Body of pancreas (tissue), 4 donors: ENCODE measurements at regions not wholly inside any gene's neighbourhood (a gene's known extent, or its start where the extent isn't known, plus 50 kb on each side); places are given as distances from the start of the nearest gene placed in this dataset.

ENCODE experiments used
- ATAC-seq: fragments of 150-250 bp; one replicate; pipeline ENCODE4 v1.9.1; 2016
- DNase-seq, 4 donors: peaks; one replicate each; pipeline ENCODE4 v3.0.0-alpha.2; 2019
- H3K27ac ChIP-seq, 4 donors: fragments of 200-600 bp; sonication (generic); 1 replicate in 3 of 4; 2 replicates in 1 of 4; pipeline versions ENCODE4 v1.5.1 to v1.6.1; 2016 to 2019; ENCODE audit warnings: mild to moderate bottlenecking in 1 of 4, mixed read lengths in 1 of 4, moderate library complexity in 1 of 4
- H3K27me3 ChIP-seq, 2 donors: fragments of 200-600 bp; sonication (generic); one replicate each; pipeline ENCODE4 v1.6.0; 2016; ENCODE audit warnings: mild to moderate bottlenecking in 1 of 2
- H3K36me3 ChIP-seq, 2 donors: fragments of 200-600 bp; sonication (generic); replicated peaks in 1 of 2; 2 replicates each; pipeline ENCODE4 v1.5.1; 2016; ENCODE audit warnings: low read depth in 2 of 2; ENCODE audit not compliant: insufficient read depth in 1 of 2
- H3K4me1 ChIP-seq: fragments of 200-600 bp; sonication (generic); one replicate; pipeline ENCODE4 v1.6.0; 2016
- H3K4me3 ChIP-seq, 2 donors: fragments of 200-600 bp; sonication (generic); 1 replicate in 1 of 2; 2 replicates in 1 of 2; pipeline ENCODE4 v1.5.1; 2016 to 2019
- H3K9me3 ChIP-seq, 3 donors: fragments of 200-600 bp; sonication (generic); 1 replicate in 2 of 3; 2 replicates in 1 of 3; pipeline ENCODE4 v1.5.1; 2016
- CTCF ChIP-seq, 7 experiments: fragments of 450-650 bp in 4 of 7; fragments of 200-600 bp in 3 of 7; sonication (generic) in 3 of 7; IDR thresholded peaks; one replicate each; pipeline ENCODE4 v1.5.1; 2016 to 2019; ENCODE audit warnings: antibody characterized with exemption in 7 of 7
- POLR2A ChIP-seq, 3 donors: fragments of 450-650 bp; IDR thresholded peaks; one replicate each; pipeline ENCODE4 v1.6.1; 2016; ENCODE audit warnings: antibody characterized with exemption in 3 of 3, mild to moderate bottlenecking in 2 of 3
- WGBS, 2 donors: methylation state at CpG; one replicate each; pipeline ENCODE4 v1.1.5; 2017; 5-methylcytosine and 5-hydroxymethylcytosine counted together
- intact Hi-C: fragments of 100-400 bp; cut with DNase I; formaldehyde crosslinking; loops from one replicate; pipeline ENCODE4 v1.15.1; 2023

GRCh38 chr6:130744576-130745366 lies 82.4 kb upstream of the SMLR1 start:
- WGBS, 2 donors: 28 to 39% methylated on average over 2 of the region's 2 CpGs
- Histone ChIP-seq H3K27ac (no peak overlapping the region), H3K36me3 (no peaks in the 10 kb centered on the region), H3K9me3 (peaks cover 0 to 10% (median 0%) of the 10 kb centered on the region in 3 donors), H3K27me3 (no peaks in the 10 kb centered on the region), H3K4me3 (no peak overlapping the region), H3K4me1 (no peaks in the 10 kb centered on the region)
- DNase-seq: no peak
- intact Hi-C loops: no loop called here
- TF ChIP-seq POLR2A (IDR thresholded peaks at IDR 0.05) (no peak), CTCF (IDR thresholded peaks at IDR 0.05) (no peak)
- ATAC-seq: no peak

- intact Hi-C loops: no loop called here
- no peaks in the 10 kb centered on the region for H3K36me3 ChIP-seq
- 45 to 82% methylated on average over 1 of the region's 1 CpG for WGBS, 2 donors
- TF ChIP-seq CTCF (IDR thresholded peaks at IDR 0.05) (no peak), POLR2A (IDR thresholded peaks at IDR 0.05) (no peak)
- H3K9me3 ChIP-seq: peaks cover 0 to 10% (median 0%) of the 10 kb centered on the region in 3 donors
- DNase-seq: no peak
- H3K27ac ChIP-seq: no peak overlapping the region
- H3K4me1 ChIP-seq: no peaks in the 10 kb centered on the region
- no peak for ATAC-seq
- H3K4me3 ChIP-seq: no peak overlapping the region
- no peaks in the 10 kb centered on the region for H3K27me3 ChIP-seq
Measured at GRCh38 chr6:130748041-130748440, 79.2 kb upstream of the SMLR1 start.

- no peak for ATAC-seq
Measured at GRCh38 chr6:130749402-130749801, 77.8 kb upstream of the SMLR1 start.

GRCh38 chr6:130752267-130752666 lies 74.9 kb upstream of the SMLR1 start:
- no peak overlapping the region for H3K4me3 ChIP-seq
- no peaks in the 10 kb centered on the region for H3K36me3 ChIP-seq
- intact Hi-C loops: no loop called here
- ATAC-seq: no peak
- DNase-seq: no peak
- no peak for TF ChIP-seq CTCF (IDR thresholded peaks at IDR 0.05)
- TF ChIP-seq POLR2A (IDR thresholded peaks at IDR 0.05): no peak
- no peaks in the 10 kb centered on the region for H3K27me3 ChIP-seq
- H3K4me1 ChIP-seq: no peaks in the 10 kb centered on the region
- no peak overlapping the region for H3K27ac ChIP-seq
- 51 to 56% methylated on average over 3 of the region's 3 CpGs for WGBS, 2 donors
- H3K9me3 ChIP-seq: peaks cover 0 to 10% (median 0%) of the 10 kb centered on the region in 3 donors

More at GRCh38 chr6:130749402-130749801, 77.8 kb upstream of the SMLR1 start:
- no peak overlapping the region for H3K4me3 ChIP-seq
- no peaks in the 10 kb centered on the region for H3K36me3 ChIP-seq
- no peak overlapping the region for H3K27ac ChIP-seq
- no peaks in the 10 kb centered on the region for H3K27me3 ChIP-seq
- no peak for TF ChIP-seq POLR2A (IDR thresholded peaks at IDR 0.05)
- no peak for TF ChIP-seq CTCF (IDR thresholded peaks at IDR 0.05)
- DNase-seq: no peak
- WGBS, 2 donors: 72 to 74% methylated on average over 3 of the region's 3 CpGs
- peaks cover 0 to 10% (median 0%) of the 10 kb centered on the region in 3 donors for H3K9me3 ChIP-seq
- no peaks in the 10 kb centered on the region for H3K4me1 ChIP-seq
- intact Hi-C loops: no loop called here
